ENCODE measurements at regions not wholly inside any gene's neighbourhood (a gene's known extent, or its start where the extent isn't known, plus 50 kb on each side); places are given as distances from the start of the nearest gene placed in this dataset.

DNA sequence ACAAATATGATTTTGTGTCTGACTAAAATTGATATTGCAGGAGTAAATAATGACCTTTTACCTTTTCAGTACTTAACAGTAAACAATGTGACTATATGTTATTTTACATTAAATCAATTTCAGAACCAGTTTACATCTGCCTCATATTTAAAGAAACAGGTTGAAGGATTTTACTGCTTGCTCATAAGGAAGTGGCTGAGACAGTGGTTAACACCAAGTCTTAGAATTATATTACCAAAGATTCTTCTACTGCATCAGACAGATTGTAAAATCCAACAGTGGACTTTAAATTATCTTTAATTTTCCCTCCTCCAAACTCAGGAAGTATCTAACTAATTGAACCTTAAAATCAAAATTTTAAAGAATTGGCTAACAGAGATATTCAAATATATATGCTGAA, 1929.9 kb downstream of the PCDH9 start:
- TF ChIP-seq EZH2phosphoT487 (IDR thresholded peaks at IDR 0.05; ENCODE audit: borderline replicate concordance, low read length): no peak
- TF ChIP-seq CTCF (IDR thresholded peaks at IDR 0.05; ENCODE audit: low read depth, low read length, poor library complexity, severe bottlenecking): no peak
